ENCODE measurements at regions not wholly inside any gene's neighbourhood (a gene's known extent, or its start where the extent isn't known, plus 50 kb on each side); places are given as distances from the start of the nearest gene placed in this dataset.
A peak's percentile ranks its signal among the peaks of the same experiment; 100 is the strongest.

DNA sequence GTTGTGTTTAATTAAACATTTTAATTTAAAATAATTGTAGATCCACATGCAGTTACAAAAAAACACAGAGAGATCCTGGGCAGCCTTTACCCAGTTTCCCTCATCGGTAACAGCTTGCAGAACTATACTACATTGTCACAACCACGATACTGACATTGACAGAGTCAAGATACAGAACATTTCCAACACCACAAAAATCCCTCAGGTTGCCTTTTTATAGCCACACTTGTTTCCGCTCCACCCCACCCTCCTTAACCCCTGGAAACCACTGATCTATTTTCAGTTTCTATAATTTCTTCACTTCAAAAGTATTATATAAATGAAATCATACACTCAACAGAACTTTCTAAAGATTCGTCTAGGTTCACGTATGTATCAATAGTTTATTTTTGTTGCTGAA, 458.8 kb upstream of the SOX5 start:
- ATAC-seq (ENCODE audit: low read depth) (peak; percentile 50), DNase-seq (ENCODE audit: low spot score in 2 of 2) (no peak)
- Mint-ChIP-seq H3K27ac (peak overlapping the region; percentile 2), H3K9me3 (no peaks in the 10 kb centered on the region), H3K4me1 (peaks cover 7% of the 10 kb centered on the region), H3K27me3 (no peaks in the 10 kb centered on the region), H3K4me3 (no peak overlapping the region), H3K36me3 (no peaks in the 10 kb centered on the region)

DNA sequence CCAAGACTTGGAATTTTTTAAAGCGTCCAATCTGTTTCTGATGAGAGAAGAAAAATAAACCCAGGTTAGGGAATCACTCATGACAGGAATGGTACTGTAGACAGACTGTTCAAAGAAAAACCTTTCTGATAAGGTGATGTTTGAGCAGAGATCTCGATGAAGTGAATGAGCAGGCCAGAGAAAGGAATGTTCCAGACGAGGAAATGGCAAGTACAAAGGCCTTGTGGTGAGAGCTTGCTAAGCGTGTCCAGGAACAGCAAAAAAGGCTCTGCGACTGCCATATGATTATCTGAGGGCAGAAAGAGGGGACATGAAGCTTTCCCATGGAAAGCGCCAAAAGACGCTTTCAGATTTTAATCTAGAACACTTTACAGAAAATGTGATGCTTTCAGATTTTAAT, 458.4 kb upstream of the SOX5 start:
- no peak overlapping the region for H3K27ac Mint-ChIP-seq
- peaks cover 8% of the 10 kb centered on the region for H3K4me1 Mint-ChIP-seq
- no peaks in the 10 kb centered on the region for H3K36me3 Mint-ChIP-seq
- H3K27me3 Mint-ChIP-seq, result no peaks in the 10 kb centered on the region
- DNase-seq (ENCODE audit: low spot score in 2 of 2) (no peak), ATAC-seq (ENCODE audit: low read depth) (no peak)
- H3K4me3 Mint-ChIP-seq, result no peak overlapping the region
- H3K9me3 Mint-ChIP-seq, result no peaks in the 10 kb centered on the region

DNA sequence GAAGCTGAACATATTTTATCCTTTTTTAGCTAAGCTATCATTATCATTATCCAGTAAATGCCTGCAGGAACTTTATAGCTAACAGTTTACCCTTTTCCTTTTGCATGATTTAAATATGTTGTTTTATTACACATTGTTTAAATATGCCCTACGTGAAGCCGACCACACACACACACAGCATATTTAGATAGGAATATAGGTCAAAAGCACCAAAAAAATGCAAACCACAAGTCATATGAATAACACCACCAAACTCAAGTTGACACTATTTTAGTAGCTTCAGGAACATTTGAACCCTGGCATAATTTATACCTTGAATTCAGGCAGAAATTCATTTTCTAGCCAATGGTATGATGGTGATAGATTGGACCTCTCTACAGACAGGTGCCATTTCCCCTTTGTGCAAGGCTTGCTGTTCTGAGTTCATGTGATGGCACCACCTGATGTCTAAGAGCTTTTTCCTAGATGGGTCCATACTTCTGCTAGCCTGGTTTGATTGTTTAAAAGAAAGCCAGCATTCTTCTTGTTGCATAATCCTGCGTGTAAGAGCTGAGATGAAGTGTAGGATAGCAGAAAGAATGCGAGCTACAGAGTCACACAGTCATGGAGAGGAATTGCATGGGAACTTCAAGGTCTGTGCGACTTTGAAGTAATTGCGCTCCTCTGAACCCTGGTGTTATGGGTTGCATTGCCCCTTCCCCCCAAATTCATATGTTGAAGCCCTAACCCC, 454.8 kb upstream of the SOX5 start:
- Mint-ChIP-seq H3K27ac (no peak overlapping the region), H3K9me3 (no peaks in the 10 kb centered on the region), H3K4me3 (no peak overlapping the region), H3K36me3 (no peaks in the 10 kb centered on the region), H3K4me1 (peaks cover 9% of the 10 kb centered on the region), H3K27me3 (no peaks in the 10 kb centered on the region)
- no peak for DNase-seq (ENCODE audit: low spot score in 2 of 2)
- ATAC-seq (ENCODE audit: low read depth), result no peak

DNA sequence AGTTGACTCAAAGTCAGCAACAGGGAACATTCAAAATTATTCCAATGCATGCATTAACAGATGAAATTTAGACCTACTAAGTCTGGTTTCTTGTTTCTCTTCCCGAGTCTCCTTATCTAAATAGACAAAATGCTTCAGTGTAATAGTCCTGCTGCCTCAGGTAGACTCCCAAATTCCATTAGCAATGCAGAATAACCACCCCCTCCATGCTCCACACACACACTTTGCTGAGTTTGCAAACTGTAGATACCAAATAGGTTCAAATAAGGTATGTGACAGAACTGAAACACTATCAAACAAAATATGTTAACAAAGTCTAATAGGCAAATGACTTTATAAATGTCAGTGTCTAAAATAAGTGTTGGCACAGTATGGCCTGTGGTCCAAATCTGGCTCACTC, 451.1 kb upstream of the SOX5 start:
- no peak for ATAC-seq (ENCODE audit: low read depth)
- no peaks in the 10 kb centered on the region for H3K27me3 Mint-ChIP-seq

DNA sequence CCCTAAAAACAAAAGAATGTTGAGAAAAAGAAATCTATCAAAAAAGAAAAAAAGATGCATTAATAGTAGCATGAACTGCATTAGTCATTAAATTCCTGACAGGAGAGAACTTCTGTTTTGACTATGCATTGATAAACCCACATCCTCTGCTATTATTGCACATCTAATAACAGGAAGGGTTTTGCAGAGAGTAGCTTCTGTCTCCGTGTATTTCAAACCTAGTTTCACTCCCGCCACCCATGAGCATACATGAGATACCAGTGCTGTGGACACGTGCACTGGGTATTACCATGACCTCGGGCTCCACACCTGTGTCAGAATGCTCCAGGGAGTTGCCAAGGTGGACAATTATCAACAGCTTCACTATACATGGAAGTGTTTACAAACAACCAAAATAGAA, 449.1 kb upstream of the SOX5 start:
- Mint-ChIP-seq H3K4me1 (peaks cover 7% of the 10 kb centered on the region), H3K36me3 (no peaks in the 10 kb centered on the region), H3K4me3 (peak overlapping the region; percentile 67), H3K27me3 (no peaks in the 10 kb centered on the region), H3K9me3 (no peaks in the 10 kb centered on the region), H3K27ac (peak overlapping the region; percentile 24)
- ATAC-seq (ENCODE audit: low read depth), result peak; percentile 88
- no peak for DNase-seq (ENCODE audit: low spot score in 2 of 2)

More for the DNA sequence above, 451.1 kb upstream of the SOX5 start:
- H3K4me1 Mint-ChIP-seq, result peaks cover 7% of the 10 kb centered on the region
- H3K9me3 Mint-ChIP-seq, result no peaks in the 10 kb centered on the region
- no peaks in the 10 kb centered on the region for H3K36me3 Mint-ChIP-seq
- no peak overlapping the region for H3K4me3 Mint-ChIP-seq
- no peak for DNase-seq (ENCODE audit: low spot score in 2 of 2)
- no peak overlapping the region for H3K27ac Mint-ChIP-seq

DNA sequence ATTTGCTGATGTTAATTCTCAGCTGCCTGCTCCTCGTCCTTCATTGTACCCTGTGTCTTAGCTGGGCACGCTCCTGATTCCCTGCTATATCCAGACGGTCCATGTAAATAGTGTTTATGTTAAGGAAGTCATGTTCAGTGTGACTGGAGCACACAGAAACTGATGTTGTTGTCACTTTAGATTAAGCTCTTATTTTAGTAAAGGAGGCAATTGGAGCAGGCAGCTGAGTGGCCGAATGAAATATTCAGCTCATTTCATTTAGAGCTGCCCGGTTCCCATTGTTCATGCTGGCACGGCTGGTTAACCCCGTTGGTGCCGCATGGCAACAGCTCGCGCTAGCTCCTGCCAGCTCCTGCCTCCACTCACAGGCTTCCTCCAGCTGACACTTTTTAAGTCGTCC, 446.8 kb upstream of the SOX5 start:
- Mint-ChIP-seq H3K27ac (no peak overlapping the region), H3K4me3 (no peak overlapping the region), H3K4me1 (peaks cover 9% of the 10 kb centered on the region), H3K27me3 (no peaks in the 10 kb centered on the region), H3K36me3 (peaks cover 7% of the 10 kb centered on the region), H3K9me3 (peaks cover 8% of the 10 kb centered on the region)
- no peak for DNase-seq (ENCODE audit: low spot score in 2 of 2)
- ATAC-seq (ENCODE audit: low read depth), result no peak

DNA sequence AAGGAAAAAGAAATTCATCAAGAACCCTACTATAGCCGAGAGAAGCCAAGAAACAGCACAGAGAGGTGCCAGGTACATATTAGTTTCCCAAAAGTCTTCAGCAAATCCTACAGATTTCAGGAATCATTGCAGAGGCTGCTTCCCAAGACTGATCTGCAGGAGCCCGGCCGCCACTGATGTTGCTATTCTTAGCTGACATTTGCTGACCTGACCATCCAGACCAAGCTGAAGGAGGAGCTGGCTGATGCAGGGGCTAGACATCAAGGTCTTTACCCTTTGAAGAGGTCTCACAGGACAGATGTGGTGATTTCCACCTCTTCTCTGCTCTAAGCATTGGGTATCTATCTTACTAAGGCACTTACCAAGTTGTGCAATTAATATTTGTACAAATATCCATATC, 444.8 kb upstream of the SOX5 start:
- Mint-ChIP-seq H3K4me3 (no peak overlapping the region), H3K9me3 (peaks cover 14% of the 10 kb centered on the region), H3K27me3 (no peaks in the 10 kb centered on the region), H3K36me3 (peaks cover 11% of the 10 kb centered on the region), H3K4me1 (peaks cover 9% of the 10 kb centered on the region), H3K27ac (no peak overlapping the region)
- ATAC-seq (ENCODE audit: low read depth) (no peak), DNase-seq (ENCODE audit: low spot score in 2 of 2) (no peak)

DNA sequence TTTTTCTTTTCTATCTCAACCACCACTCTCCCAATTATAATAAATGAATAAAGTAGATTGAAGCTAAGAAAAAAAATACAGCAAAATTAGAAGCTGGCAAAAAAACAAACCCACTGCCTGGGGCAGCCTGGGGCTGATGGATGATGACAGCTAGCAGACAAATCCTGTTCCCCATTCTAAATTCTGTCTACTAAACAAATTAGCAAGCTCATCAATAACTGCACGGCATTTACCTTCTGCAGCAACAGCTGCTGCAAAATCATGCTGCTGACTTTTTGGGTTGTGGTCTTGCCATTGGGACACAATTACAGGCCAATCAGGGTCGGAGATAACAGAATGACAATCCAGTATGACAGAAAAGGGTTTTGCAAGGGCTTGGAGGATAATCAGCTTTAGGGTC, 443.6 kb upstream of the SOX5 start:
- H3K27ac Mint-ChIP-seq, result no peak overlapping the region
- peaks cover 5% of the 10 kb centered on the region for H3K4me1 Mint-ChIP-seq
- no peak for DNase-seq (ENCODE audit: low spot score in 2 of 2)
- H3K27me3 Mint-ChIP-seq, result no peaks in the 10 kb centered on the region
- no peak for ATAC-seq (ENCODE audit: low read depth)
- H3K4me3 Mint-ChIP-seq, result no peak overlapping the region
- peaks cover 14% of the 10 kb centered on the region for H3K9me3 Mint-ChIP-seq
- H3K36me3 Mint-ChIP-seq, result peaks cover 11% of the 10 kb centered on the region

DNA sequence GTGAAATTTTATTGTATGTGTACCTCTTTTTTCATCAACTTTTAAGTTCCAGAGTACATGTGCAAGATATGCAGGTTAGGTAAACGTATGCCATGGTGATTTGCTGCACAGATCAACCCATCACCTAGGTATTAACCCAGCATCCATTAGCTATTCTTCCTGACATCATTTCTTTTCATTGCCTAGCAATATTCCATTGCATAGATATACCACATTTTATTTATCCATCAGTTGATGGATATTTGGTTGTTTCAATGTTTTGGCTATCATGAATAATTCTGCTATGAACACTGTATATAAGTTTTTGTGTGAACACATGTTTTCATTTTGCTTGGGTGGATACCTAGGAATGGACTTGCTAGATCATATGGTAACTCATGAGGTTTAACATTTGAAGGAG, 439.9 kb upstream of the SOX5 start:
- Mint-ChIP-seq H3K4me1 (peaks cover 5% of the 10 kb centered on the region), H3K27ac (no peak overlapping the region), H3K4me3 (no peak overlapping the region), H3K36me3 (peaks cover 11% of the 10 kb centered on the region), H3K9me3 (peaks cover 14% of the 10 kb centered on the region), H3K27me3 (no peaks in the 10 kb centered on the region)
- ATAC-seq (ENCODE audit: low read depth) (no peak), DNase-seq (ENCODE audit: low spot score in 2 of 2) (no peak)

DNA sequence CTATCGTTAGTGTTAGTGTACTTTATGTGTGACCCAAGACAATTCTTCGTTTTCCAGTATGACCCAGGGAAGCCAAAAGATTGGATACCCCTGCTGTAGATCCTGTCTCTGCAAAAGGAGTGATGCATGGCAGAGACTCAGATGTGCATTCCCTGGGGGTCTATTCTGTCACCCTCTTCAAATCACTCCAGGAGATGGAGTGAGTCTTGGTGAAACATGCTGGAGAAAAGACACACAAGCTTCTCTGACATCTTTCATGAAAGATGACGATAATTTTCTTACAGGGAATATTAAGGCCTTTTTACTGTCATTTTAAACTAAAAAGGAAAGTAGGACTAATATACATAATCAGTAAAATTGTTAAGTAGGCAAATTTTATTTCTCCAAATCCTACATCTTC, 437.9 kb upstream of the SOX5 start:
- H3K4me3 Mint-ChIP-seq, result no peak overlapping the region
- H3K4me1 Mint-ChIP-seq, result peaks cover 8% of the 10 kb centered on the region
- DNase-seq (ENCODE audit: low spot score in 2 of 2), result no peak
- no peak overlapping the region for H3K27ac Mint-ChIP-seq
- peaks cover 12% of the 10 kb centered on the region for H3K9me3 Mint-ChIP-seq
- ATAC-seq (ENCODE audit: low read depth), result no peak
- peaks cover 12% of the 10 kb centered on the region for H3K36me3 Mint-ChIP-seq
- no peaks in the 10 kb centered on the region for H3K27me3 Mint-ChIP-seq

DNA sequence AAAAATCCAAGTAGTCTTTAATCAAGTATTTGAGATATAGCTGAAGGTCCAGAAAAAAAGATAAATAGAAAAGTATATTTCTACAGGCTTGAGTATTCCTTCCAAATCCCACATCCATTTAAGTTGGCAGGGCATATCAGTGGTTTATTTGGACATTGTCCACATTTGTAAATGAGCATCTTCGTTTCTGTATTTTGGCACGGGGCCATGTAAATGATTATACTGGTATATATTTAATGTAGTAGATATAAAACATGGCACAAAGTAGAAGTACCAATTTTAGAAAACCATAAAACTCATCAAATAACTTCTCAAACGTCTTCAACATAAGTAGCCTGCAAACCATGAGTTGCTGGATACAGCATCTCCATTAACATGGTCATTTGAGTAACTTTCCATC, 437.4 kb upstream of the SOX5 start:
- H3K27me3 Mint-ChIP-seq, result no peaks in the 10 kb centered on the region
- no peak for ATAC-seq (ENCODE audit: low read depth)
- peaks cover 11% of the 10 kb centered on the region for H3K9me3 Mint-ChIP-seq
- peaks cover 8% of the 10 kb centered on the region for H3K4me1 Mint-ChIP-seq
- no peak overlapping the region for H3K27ac Mint-ChIP-seq
- no peak for DNase-seq (ENCODE audit: low spot score in 2 of 2)
- H3K4me3 Mint-ChIP-seq, result no peak overlapping the region
- peaks cover 11% of the 10 kb centered on the region for H3K36me3 Mint-ChIP-seq

DNA sequence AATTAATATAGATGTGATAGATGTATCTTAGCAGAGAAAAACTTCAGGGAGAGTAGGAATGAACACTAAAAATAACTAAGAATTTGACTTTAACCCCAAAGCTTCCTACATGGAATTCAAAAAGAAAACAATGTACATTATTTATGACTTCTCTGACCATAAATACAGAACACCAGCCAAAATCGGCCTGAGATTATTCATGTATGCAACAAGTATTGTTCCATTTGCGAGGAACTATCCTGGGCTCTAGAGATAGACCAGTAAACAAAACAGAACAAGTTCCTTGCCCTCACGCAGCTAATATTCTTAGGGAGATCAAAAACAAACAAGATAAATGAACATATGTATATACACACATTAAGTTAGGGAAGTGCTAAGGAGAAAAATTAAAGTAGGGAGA, 432.3 kb upstream of the SOX5 start:
- Mint-ChIP-seq H3K27me3 (no peaks in the 10 kb centered on the region), H3K9me3 (peaks cover 5% of the 10 kb centered on the region), H3K4me3 (no peak overlapping the region), H3K36me3 (peaks cover 6% of the 10 kb centered on the region), H3K4me1 (peaks cover 21% of the 10 kb centered on the region), H3K27ac (peak overlapping the region; percentile 48)
- no peak for ATAC-seq (ENCODE audit: low read depth)
- DNase-seq (ENCODE audit: low spot score in 2 of 2), result no peak

DNA sequence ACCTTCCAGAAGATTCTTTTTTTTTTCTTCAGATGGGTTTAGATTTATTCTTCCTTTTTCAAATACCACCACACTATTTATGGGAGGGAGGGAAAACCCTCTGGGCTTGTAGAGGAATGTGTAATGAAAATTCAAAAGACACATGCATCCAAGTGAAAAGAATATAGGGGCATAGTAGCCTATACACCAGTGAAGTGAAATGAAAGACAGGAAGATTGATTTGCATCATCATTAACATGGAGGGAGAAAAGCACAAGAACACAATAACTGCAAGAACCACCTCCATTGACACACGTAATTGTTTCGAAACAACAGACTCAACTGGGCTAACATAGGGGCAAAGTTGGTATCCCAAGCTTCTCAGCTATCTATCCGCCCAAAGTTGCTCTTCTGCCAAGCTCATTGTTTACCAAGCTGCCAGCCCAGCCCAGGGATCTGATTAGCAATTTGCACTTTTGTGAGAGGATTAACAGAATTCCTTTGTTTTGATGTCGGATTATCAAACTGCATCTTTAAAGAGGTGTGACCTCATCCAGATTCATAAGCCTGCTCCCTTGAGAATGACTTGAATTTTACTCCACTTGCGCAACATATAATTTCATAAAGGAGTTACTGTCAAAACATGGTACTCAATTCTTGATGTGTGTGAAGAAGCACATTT, 430.5 kb upstream of the SOX5 start:
- ATAC-seq (ENCODE audit: low read depth), result no peak
- peaks cover 21% of the 10 kb centered on the region for H3K4me1 Mint-ChIP-seq
- peak overlapping the region; percentile 7 for H3K4me3 Mint-ChIP-seq
- no peak for DNase-seq (ENCODE audit: low spot score in 2 of 2)
- H3K36me3 Mint-ChIP-seq, result peaks cover 6% of the 10 kb centered on the region
- peak overlapping the region; percentile 28 for H3K27ac Mint-ChIP-seq
- peaks cover 5% of the 10 kb centered on the region for H3K9me3 Mint-ChIP-seq
- H3K27me3 Mint-ChIP-seq, result no peaks in the 10 kb centered on the region

DNA sequence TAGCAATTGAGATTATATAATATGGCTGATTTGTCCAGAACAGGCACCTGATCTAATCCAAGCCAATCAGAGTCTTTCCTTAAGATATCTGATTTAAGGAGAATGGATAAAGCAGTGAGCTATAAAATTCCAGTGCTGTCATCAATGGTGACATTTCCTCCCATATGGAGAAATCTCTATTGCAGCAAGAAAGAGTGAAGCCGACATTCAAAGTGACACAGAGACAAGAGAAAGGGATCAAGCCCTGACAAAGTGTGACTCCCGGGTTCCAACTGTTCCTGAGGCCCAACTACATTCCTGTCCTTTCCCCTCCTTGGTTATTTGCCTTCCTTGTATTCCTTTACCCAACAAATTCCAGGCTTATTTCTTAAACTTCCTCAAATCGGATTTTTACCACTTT, 430.0 kb upstream of the SOX5 start:
- H3K4me1 Mint-ChIP-seq, result peaks cover 21% of the 10 kb centered on the region
- DNase-seq (ENCODE audit: low spot score in 2 of 2) (no peak), ATAC-seq (ENCODE audit: low read depth) (no peak)
- peak overlapping the region; percentile 74 for H3K4me3 Mint-ChIP-seq
- peaks cover 6% of the 10 kb centered on the region for H3K36me3 Mint-ChIP-seq
- peak overlapping the region; percentile 61 for H3K27ac Mint-ChIP-seq
- peaks cover 5% of the 10 kb centered on the region for H3K9me3 Mint-ChIP-seq
- H3K27me3 Mint-ChIP-seq, result no peaks in the 10 kb centered on the region
